Thyroid gland (tissue), 4 donors: ENCODE measurements at regions not wholly inside any gene's neighbourhood (a gene's known extent, or its start where the extent isn't known, plus 50 kb on each side); places are given as distances from the start of the nearest gene placed in this dataset.

Source experiments
- DNase-seq, 2 donors: peaks; one replicate each; pipeline ENCODE4 v3.0.0-alpha.2; 2019
- H3K27ac ChIP-seq, 3 donors: fragments of 200-600 bp; sonication (generic); 1 replicate in 2 of 3; 2 replicates in 1 of 3; pipeline ENCODE4 v1.5.1; 2016 to 2019; ENCODE audit warnings: mild to moderate bottlenecking in 1 of 3, moderate library complexity in 1 of 3
- H3K27me3 ChIP-seq: fragments of 200-600 bp; sonication (generic); one replicate; pipeline ENCODE4 v1.5.1; 2019
- H3K36me3 ChIP-seq, 2 donors: fragments of 200-600 bp; sonication (generic); one replicate each; pipeline ENCODE4 v1.5.1; 2016 to 2019
- H3K4me1 ChIP-seq, 2 donors: fragments of 200-600 bp; sonication (generic); one replicate each; pipeline ENCODE4 v1.5.1; 2017 to 2019
- H3K4me3 ChIP-seq, 3 donors: fragments of 200-600 bp; sonication (generic); replicated peaks in 1 of 3; 1 replicate in 2 of 3; 2 replicates in 1 of 3; pipeline ENCODE4 v1.5.1; 2016; ENCODE audit warnings: mild to moderate bottlenecking in 1 of 3
- H3K9me3 ChIP-seq: fragments of 200-600 bp; sonication (generic); one replicate; pipeline ENCODE4 v1.5.1; 2017
- CTCF ChIP-seq, 6 experiments: fragments of 200-600 bp in 3 of 6; fragments of 450-650 bp in 3 of 6; sonication (generic) in 3 of 6; IDR thresholded peaks; one replicate each; pipeline ENCODE4 v1.5.1; 2016 to 2019; ENCODE audit warnings: antibody characterized with exemption in 6 of 6, mild to moderate bottlenecking in 2 of 6, inconsistent platforms in 1 of 6, moderate library complexity in 1 of 6
- POLR2A ChIP-seq, 2 donors: fragments of 450-650 bp; IDR thresholded peaks; one replicate each; pipeline ENCODE4 v1.6.1; 2017; ENCODE audit warnings: antibody characterized with exemption in 2 of 2, mild to moderate bottlenecking in 2 of 2, moderate library complexity in 1 of 2
- WGBS, 2 donors: methylation state at CpG; one replicate each; pipeline ENCODE4 v1.1.5; 2017; 5-methylcytosine and 5-hydroxymethylcytosine counted together
- intact Hi-C: fragments of 100-400 bp; cut with DNase I; formaldehyde crosslinking; loops from one replicate; pipeline ENCODE4 v1.15.1; 2023

DNA sequence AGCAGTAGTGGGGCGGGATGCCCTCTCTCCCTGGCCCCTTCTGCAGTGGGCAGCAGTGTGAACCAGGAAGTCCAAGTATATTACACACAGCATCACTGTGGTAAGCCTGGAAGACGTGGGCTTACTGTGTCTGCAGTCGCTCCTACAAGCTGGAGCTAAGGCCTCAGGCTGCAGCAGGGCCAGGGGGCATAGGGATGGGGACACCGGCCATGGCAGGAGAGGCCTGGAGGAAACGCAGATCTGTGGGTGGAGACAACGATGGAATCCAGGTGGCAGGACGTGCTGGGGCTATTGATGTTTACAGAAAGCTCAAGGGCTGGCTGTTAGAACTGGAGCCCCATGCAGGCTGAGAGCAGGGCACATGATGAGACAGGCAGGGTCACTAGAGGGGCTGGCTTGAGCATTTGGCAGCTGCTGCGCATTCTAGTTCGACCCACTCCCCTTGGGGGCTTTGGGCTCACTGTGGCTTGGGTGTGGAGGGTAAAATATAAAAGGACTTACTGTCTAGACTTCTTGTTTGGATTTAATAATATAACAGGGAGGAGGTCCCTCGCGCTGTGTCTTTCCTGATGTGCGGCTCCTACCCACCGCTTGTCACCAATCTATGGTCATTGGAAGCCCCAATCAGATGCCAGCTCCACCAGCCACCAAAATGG lies 539.5 kb downstream of the TBC1D22A start:
- intact Hi-C loops: no loop called here
- Histone ChIP-seq H3K27ac (no peak overlapping the region), H3K4me3 (no peak overlapping the region), H3K36me3 (no peaks in the 10 kb centered on the region), H3K4me1 (no peaks in the 10 kb centered on the region), H3K9me3 (no peaks in the 10 kb centered on the region), H3K27me3 (no peaks in the 10 kb centered on the region)
- TF ChIP-seq POLR2A (IDR thresholded peaks at IDR 0.05) (no peak), CTCF (IDR thresholded peaks at IDR 0.05) (no peak)
- DNase-seq: no peak
- WGBS, 2 donors: 74 to 83% methylated on average over 13 of the region's 13 CpGs

DNA sequence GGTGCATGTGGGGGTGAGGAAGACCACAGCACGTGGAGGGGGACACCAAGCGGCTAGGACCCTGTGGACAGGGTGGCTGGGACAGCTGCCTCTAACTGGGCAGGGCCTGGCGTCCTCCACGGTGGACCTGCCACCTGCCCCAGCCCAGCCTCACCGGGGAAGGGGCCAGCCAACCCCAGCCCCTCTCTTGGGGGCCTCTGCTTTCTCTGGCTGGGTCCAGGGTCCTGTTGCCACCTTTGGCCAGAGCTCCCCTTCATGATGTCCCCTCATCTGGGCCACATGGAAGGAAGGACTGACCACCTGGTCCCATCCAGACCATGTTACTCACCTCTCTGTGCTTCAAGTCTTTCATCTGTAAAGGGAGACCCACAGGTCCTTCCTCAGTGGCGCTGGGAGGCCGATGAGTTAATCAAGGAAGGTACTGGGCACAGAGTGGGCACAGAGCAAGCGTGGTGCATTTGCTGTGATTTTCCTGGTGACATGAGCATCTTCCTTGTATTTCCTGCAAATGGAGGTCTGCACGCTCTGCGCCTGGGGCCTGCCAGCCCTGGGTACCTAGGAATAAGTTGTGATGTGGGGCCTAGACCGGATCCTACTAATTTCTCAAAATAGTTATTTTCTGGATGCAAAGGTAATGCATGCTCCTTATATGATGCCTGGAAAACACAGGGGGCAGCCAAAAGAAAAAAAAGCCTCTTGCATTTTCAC lies 538.4 kb downstream of the TBC1D22A start:
- H3K36me3 ChIP-seq: no peaks in the 10 kb centered on the region
- 94 to 96% methylated on average over 5 to 11 of the region's 11 CpGs for WGBS, 2 donors
- no peaks in the 10 kb centered on the region for H3K27me3 ChIP-seq
- no peak for TF ChIP-seq CTCF (IDR thresholded peaks at IDR 0.05)
- TF ChIP-seq POLR2A (IDR thresholded peaks at IDR 0.05): no peak
- no peak overlapping the region for H3K27ac ChIP-seq
- H3K4me1 ChIP-seq: no peaks in the 10 kb centered on the region
- DNase-seq: no peak
- no peaks in the 10 kb centered on the region for H3K9me3 ChIP-seq
- intact Hi-C loops: no loop called here
- no peak overlapping the region for H3K4me3 ChIP-seq

GRCh38 chr22:47299863-47300697 lies 537.6 kb downstream of the TBC1D22A start:
- Histone ChIP-seq H3K4me3 (no peak overlapping the region), H3K36me3 (no peaks in the 10 kb centered on the region), H3K27me3 (no peaks in the 10 kb centered on the region), H3K4me1 (no peaks in the 10 kb centered on the region), H3K9me3 (no peaks in the 10 kb centered on the region), H3K27ac (no peak overlapping the region)
- TF ChIP-seq POLR2A (IDR thresholded peaks at IDR 0.05) (no peak), CTCF (IDR thresholded peaks at IDR 0.05) (no peak)
- no peak for DNase-seq
- intact Hi-C loops: no loop called here
- 88 to 89% methylated on average over 18 to 21 of the region's 21 CpGs for WGBS, 2 donors

GRCh38 chr22:47299211-47299862 lies 536.9 kb downstream of the TBC1D22A start:
- no peaks in the 10 kb centered on the region for H3K36me3 ChIP-seq
- DNase-seq: no peak

More at GRCh38 chr22:47299211-47299862, 536.9 kb downstream of the TBC1D22A start:
- H3K27ac ChIP-seq: no peak overlapping the region
- no peaks in the 10 kb centered on the region for H3K27me3 ChIP-seq
- intact Hi-C loops: no loop called here
- TF ChIP-seq POLR2A (IDR thresholded peaks at IDR 0.05) (no peak), CTCF (IDR thresholded peaks at IDR 0.05) (no peak)
- WGBS, 2 donors: 89 to 96% methylated on average over 18 of the region's 18 CpGs
- H3K9me3 ChIP-seq: no peaks in the 10 kb centered on the region
- H3K4me1 ChIP-seq: no peaks in the 10 kb centered on the region
- H3K4me3 ChIP-seq: no peak overlapping the region
